ENCODE measurements at regions not wholly inside any gene's neighbourhood (a gene's known extent, or its start where the extent isn't known, plus 50 kb on each side); places are given as distances from the start of the nearest gene placed in this dataset.
"Not testable (repeated sequence)": the region's sequence is repeated elsewhere in the genome, so short reads cannot be mapped to it uniquely, and the experiment has no call there.

DNA sequence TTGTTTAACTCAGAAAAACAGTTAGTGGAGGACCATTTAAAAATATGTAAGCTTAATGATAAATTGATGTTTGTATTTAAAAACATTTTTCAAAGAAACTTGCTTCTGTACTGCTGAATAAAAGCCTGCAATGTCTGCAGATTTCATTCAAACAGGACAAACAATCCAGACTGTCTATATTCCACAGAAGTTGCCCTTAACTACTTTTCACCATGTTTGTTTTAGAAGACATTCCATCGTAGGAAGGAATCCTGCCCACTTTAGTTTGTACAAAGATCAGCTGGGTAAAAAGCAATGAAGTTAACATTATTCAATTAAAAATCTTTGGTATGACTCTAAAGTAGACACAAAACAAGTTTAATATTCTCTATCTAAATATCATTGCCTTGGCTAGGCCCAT is 195.7 kb upstream of the CCNH start:
- no peak for DNase-seq (ENCODE audit: low spot score)

DNA sequence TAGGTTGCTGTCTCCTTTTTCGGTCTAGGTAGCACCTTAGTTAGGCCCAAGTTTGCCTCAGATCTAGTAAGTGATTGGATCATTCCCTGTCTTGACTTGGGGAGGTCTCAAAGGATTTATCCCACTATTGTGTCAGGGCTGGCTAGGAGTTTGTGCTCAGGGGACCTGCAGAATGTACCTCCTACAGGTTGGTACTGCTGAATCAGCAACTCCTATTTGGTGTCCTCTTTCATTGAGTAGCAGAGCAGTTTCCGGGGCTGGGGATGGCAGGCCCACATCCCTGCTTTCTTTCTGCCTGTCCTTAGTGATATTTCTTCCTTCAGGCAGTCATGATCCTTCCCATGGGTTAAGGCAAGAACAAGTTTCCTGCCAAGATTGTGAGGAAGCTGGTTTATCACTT is 192.9 kb upstream of the CCNH start:
- DNase-seq (ENCODE audit: low spot score), result no peak

DNA sequence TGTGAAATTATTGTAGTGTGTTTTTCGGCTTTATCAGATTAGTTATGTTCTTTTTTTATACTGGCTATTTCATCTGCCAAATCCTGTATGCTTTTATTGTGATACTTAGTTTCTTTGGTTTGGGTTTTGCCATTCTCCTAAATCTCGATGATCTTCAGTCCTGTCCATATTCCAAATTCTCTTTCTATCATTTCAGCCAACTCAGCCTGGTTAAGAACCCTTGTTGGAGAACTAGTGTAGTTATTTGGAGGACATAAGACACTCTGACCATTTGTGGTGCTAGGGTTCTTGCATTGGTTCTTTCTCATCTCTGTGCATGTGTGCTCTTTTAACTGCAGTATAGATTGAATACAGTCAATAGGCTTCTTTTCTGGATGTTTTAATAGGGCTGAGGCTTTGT is 187.0 kb upstream of the CCNH start:
- DNase-seq (ENCODE audit: low spot score), result no peak

DNA sequence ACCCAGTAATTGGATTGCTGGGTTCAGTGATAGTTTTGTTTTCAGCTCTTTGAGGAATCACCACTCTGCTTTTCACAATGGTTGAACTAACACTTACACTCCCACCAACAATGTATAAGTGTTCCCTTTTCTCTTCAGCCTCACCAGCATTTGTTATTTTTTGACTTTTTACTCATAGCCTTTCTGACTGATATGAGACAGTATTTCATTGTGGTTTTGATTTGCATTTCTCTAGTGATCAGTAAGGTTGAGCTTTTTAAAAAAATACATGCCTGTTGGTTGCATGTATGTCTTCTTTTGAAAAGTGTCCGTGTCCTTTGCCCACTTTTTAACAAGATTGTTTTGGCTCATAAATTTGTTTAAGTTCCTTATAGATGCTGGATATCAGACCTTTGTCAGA is 185.7 kb upstream of the CCNH start:
- DNase-seq (ENCODE audit: low spot score), result no peak

DNA sequence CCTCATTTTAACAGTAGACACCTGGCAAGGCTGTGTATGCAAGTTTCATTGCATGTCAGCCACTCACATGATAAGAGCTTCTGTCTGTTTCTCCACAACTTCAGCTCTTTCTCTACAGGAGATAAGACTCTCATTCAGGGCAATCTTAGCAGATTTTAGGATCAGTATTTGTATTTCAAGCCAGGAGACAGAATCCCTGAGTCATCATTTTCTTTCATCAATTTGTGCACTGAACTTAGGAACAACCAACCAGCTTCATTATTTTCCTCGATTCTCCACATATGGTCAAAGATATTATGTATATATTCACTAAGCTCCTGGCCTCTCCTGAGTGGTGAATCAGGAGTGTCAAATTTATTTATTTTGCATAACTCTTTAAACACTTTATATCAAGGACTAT is 181.8 kb upstream of the CCNH start:
- DNase-seq (ENCODE audit: low spot score), result no peak

DNA sequence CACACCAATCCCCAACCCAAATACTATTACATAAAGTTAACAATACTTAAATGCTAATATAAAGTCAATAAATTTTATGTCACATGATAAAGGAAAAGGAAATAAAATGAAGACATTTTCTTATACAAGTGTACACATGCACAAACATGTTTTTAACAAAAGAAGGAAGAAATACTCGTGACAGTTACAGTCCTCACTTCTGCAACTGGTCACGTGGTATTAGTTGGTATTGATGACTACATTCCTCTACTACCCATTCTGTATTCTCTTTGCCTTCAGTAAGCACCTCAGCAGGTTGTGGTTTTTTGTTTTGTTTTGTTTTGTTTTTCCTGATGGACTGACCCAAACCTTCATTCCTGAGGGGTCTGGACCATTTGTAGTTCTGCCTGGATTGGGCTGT is 176.9 kb upstream of the CCNH start:
- no peak for DNase-seq (ENCODE audit: low spot score)

DNA sequence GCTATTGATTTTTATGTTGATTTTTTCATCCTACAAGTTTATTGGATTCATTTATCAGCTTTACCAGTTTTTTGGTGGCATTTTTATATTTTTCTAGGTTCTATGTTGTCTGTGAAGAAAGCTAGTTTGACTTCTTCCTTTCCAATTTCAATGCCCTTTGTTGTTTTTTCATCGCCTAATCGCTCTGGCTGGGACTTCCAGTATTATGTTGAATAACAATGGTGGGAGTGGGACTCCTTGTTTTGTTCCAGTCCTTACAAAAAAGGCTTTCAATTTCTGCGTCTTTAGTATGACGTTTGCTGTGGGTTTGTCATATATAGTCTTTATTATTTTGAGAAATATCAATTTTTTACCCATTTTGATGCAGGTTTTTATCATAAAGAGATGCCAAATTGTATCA is 175.6 kb upstream of the CCNH start:
- no peak for DNase-seq (ENCODE audit: low spot score)

DNA sequence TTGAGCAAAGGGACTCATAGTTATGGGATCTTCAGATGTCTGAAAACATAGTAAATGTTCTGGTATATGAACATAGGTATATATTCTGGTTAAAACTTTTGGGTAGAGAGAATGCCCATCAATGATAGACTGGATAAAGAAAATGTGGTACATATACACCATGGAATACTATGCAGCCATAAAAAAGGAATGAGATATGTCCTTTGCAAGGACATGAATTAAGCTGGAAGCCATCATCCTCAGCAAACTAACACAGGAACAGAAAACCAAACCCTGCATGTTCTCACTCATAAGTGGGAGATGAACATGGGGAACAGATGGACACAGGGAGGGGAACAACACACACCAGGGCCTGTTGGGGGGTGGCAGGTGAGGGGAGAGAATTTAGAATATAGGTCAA is 171.0 kb upstream of the CCNH start:
- DNase-seq (ENCODE audit: low spot score), result not testable (repeated sequence)

DNA sequence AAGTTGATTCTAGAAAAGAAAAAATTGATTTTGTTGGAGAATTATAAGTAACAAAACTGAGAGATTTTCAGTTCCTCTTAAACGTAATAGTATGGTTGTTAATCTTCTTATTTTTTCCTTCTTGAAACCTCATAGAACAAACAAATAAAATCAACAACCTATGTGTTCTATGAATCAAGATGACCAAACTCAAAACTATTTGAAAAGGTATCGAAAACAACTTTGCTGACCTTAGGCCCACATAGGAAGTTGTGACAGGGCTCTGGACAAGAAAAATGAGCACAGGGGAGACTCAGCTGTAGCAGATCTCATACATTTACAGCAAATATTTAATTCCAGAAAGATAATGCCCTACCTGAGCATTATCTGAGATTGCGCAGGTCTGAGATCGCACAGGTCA is 169.4 kb upstream of the CCNH start:
- no peak for DNase-seq (ENCODE audit: low spot score)

DNA sequence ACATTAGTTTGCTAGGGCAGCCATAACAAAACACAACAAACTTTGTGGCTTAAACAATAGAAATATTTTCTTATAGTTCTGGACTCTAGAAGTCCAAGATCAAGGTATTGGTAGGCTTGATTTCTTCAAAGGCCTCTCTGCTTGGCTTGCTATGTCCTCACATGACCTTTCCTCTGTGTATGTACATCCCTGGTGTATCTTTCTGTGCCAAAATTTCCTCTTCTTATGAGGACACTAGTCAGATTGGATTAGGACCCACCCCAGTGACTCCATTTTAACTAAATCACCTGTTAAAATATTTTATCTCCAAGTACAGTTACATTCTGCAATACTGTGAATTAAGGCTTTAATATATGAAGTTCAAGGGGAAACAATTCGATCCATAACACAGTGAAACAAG is 168.9 kb upstream of the CCNH start:
- DNase-seq (ENCODE audit: low spot score), result no peak

DNA sequence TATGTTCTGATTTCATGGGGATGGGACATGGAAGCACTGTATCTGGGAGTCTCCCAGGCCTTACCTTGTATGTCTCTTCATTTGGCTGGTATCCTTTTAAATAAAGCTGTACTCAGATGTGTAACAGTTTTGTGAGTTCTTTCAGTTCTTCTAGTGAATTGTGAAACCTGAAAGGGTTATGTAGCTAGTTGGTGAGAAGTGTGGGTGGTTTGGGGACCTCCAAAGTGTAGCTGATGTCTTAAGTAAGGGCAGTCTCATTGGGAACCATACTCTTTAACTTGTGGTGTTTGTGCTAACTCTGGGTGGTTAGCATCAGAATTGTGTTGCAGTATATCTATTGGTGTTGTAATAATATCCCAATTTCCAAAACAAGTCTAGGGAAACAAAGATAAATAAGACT is 166.9 kb upstream of the CCNH start:
- DNase-seq (ENCODE audit: low spot score), result no peak

DNA sequence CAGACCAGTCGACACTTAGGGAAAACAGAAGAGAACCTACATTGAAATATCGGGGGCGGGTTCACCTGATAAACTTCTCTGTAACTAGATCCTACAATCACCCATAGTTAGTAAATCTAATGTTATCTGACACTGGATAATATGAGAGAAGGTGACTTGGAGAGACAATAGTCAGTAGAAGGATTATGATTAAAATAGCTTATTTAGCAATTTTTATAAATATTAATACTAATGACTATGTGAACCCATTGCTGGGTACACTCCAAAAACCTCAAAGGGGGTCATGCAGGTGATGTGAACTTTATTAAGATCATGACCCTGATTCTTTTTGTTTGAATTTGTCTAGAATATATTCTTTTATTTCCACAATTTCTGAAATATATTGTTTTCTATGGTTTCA is 164.1 kb upstream of the CCNH start:
- DNase-seq (ENCODE audit: low spot score), result no peak

DNA sequence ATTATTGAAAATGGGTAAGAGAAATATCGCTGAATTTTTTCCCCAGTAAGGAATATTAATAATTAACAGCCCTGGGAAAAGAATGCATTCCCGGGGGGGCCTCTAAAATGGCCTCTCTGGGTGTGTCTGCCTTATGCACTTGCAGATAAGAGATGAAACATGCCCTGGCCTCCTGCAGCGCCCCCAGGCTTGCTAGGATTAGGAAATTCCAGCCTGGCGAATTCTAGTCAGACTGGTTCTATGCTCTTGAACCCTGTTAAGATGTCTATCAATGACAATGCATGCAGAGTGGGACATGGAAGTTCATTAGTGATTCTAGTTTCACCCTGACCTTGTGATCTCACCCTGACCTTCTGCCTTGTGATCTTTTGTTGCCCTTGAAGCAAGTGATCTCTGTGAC is 163.6 kb upstream of the CCNH start:
- not testable (repeated sequence) for DNase-seq (ENCODE audit: low spot score)

DNA sequence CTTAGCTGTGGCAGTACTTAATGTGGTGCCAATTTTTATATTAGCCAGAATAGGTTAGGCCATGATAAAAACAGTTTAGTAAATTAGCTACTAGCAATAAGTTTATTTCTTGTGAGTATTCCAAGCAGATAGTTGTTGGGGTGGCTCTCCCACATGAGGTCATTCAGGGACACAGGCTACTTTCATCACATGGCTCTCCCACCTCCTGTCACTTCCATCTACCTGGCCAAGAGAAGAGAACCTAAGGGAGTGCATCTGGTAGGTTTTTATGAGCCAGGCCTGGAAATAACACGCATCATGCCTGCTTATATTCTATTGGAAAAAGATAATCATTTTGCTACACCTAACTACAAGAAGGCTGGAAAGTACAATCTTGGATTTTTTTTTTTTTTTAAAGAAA is 161.4 kb upstream of the CCNH start:
- DNase-seq (ENCODE audit: low spot score), result no peak

DNA sequence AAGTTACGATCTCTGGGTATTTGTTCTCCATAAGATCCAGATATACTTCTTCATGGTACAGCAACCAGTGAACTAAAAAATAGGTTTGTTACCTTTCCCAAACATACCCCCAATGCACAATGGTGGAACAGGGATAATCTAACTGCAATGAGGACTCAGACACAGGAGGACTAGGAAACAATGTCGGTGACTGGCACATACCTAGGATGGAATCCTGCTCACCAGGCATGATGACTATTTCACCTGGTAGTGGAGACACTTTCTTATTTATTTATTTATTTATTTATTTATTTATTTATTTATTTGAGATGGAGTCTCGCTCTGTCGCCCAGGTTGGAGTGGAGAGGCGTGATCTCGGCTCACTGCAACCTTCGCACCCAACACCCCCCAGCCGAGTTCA is 159.9 kb upstream of the CCNH start:
- no peak for DNase-seq (ENCODE audit: low spot score)

DNA sequence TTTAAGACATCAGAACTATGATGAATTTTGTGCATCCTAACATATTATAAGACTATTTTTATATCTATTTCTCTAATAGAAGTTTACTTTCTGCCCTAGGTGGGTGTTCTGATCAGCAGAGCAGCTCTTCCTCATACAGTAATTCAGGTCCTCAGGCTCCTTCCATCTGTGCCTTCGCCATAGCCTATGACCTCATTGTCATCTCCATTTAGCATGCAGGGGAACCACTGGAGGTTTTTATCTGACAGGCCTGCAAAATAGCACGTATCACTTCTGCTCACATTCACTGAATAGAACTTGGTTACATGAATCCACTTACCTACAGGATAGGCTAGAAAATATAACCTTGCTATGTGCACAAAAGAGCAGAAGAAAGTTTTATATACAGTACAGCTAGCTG is 159.4 kb upstream of the CCNH start:
- DNase-seq (ENCODE audit: low spot score), result no peak

DNA sequence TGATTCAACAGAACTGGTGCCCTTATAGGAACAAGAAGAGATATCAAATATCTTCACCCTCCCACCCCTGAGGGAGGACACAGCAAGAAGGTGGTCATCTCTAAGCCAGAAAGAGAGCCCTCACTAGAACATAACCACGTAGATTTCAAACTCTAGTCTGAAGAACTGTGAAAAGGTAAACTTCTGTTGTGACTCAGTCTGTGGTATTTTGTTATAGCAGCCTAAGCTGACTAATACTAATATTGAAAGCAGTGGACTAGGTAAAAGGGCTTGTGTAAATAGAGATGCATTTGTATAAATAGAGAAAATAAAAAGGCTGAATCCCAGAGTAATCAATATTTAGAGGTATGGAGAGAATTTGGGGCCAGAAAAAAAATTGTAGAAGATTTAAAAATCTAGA is 157.6 kb upstream of the CCNH start:
- no peak for DNase-seq (ENCODE audit: low spot score)

DNA sequence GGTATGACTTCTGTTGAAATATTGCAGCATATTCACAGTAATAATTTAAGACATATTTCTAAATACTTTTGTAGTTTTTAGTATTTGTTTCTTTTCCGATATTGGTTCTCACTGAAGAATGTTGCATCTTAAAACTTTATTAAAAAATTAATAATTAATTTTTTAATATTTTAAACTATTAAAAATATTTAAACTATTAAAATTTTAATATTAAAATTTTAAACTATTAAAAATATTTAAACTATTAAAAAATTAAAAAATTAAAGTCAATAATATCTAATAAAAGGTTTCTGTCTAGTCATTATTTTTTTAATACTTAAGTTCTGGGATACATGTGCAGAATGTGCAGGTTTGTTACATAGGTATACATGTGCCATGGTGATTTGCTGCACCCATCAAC is 149.3 kb upstream of the CCNH start:
- no peak for DNase-seq (ENCODE audit: low spot score)

DNA sequence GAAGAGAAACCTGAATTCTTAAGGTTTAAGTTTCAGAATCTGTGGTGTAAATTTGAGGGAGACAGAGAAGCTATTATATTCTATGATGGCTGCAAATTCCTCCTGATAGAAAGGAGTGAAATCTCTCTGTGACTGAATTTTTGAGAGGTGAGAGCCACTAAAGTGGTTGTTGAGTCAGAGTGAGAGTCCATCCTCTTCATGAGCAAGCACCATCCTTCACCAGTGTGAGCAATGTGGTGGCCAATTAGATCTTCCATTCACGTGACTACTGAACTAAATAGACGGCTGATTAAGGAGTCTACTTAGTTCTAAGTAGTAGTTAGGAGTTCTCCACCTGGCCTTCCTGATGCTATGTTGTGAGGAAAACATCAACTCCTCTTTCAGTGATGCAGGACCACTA is 147.8 kb upstream of the CCNH start:
- DNase-seq (ENCODE audit: low spot score), result no peak

DNA sequence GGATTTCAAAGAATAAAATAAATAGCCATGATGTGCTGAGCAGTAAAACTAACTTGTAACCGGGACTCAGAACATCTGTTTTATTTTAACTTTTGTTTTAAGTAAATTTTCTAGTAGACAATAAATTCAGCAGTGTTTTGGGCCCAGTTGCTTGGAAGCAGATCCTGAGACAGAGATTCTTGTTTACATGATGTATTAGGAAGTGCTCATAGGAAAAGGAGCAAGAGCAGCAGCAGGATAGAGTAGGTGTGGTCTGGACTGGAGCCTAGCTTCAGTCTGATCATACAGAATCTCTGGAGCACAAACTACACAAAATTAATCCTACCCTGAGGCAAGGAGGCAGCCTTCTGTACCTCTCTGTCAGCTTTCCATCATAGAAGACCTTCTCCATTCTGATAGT is 139.2 kb upstream of the CCNH start:
- DNase-seq (ENCODE audit: low spot score), result no peak

DNA sequence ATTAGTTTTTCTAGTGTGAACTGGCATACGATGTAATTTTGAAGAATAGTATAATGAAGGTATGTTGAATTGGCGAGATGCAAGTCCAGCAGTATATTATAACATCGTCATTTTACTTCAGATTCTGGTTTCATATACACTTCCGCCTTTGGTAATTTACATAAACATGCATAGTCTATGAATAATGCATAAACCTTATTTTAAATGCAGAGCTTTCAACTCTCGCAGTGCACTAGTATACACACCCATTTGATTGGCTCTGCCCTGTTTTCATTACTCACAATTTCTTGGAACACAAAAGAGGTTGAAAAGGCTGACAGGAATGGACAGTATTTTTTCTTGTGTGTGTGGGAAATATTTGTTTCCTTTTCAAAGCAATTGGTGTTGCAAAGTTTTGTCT is 128.9 kb upstream of the CCNH start:
- no peak for DNase-seq (ENCODE audit: low spot score)

DNA sequence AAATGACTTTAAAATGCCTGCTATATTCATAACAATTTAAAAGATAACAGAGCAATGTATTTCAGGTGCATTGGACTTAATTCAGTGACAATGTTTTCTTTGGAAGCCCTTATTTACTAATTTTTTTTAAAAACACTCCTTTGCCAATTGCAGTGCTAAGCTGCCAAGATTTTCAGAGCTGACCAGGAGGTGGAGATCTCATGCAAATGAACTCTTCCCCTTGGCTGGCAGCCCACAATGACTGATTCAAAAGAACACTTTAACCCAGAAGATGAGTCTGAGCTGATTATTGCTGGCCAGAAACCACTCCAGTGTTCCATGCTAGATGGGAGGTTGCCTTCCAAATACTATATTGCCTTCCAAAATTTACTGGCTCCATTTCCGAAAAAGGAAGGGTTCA is 128.3 kb upstream of the CCNH start:
- no peak for DNase-seq (ENCODE audit: low spot score)

DNA sequence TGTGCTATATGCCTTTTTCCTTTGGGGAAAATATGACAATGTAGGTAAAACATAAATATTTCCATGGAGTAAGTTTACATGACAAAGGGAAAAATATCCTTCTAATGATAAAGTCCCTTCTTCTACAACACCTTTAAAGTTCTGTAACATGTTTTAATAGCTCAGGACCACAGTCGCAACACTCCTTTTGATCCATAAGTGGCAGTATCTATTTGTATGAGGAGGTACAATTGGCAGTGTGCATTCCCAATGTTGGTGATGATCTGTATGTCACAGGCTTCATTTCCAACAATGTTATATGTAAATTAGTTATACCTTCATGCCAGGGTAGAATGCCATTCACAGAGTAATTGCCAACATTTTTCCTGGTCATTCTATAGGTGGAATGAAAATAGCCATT is 127.1 kb upstream of the CCNH start:
- DNase-seq (ENCODE audit: low spot score), result no peak

DNA sequence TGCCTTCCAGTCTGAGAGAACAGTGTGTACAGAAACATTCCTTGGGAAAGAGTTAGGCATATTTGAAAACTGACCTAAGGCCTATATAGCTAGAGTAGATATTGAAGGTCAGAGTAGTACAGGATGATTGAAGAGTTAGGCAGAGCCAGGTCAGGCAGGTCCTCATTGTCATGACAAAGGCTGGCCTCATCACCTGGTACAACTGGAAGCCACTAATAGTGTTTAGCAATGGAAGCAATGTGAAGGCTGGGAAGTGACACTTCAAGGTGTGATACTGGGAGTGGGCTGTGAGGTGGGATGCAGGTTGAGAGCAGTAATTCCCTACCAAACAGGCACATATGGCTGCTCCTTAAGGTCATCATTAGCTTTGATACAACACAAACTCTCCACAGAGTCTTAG is 123.6 kb upstream of the CCNH start:
- no peak for DNase-seq (ENCODE audit: low spot score)

DNA sequence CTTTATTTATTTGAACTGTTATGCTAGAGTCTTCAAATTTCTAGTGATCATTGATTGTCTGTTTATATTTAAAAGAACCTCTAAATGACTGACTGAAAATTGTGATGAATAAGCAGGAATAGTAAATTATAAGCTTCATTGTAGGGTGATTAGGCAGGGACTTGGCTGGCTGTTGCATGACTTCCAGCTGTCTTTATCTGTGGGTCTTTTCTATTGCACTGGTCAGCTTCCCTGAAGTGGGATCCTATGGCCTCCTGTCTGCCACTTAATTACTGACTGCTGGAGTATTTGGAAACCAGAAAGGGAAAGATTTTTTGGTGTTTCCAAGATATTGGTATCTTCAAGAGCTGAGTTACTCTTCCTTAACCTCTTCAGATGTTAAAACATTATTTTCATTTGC is 123.0 kb upstream of the CCNH start:
- DNase-seq (ENCODE audit: low spot score), result no peak
